Liver (tissue), 3 donors: ENCODE measurements at regions not wholly inside any gene's neighbourhood (a gene's known extent, or its start where the extent isn't known, plus 50 kb on each side); places are given as distances from the start of the nearest gene placed in this dataset.

Source experiments
- CTCF ChIP-seq: fragments of 150-350 bp; IDR thresholded peaks from 2 replicates; pipeline ENCODE4 v1.5.1; 2017; ENCODE audit warnings: improper control_type of control experiment, low read depth, low read length; ENCODE audit not compliant: missing input control
- MAX ChIP-seq: IDR thresholded peaks from 2 replicates; pipeline ENCODE4 v1.6.1; 2016; ENCODE audit warnings: antibody characterized with exemption
- REST ChIP-seq: IDR thresholded peaks from 2 replicates; pipeline ENCODE4 v1.6.1; 2016; ENCODE audit warnings: antibody characterized with exemption, mild to moderate bottlenecking
- RXRA ChIP-seq, 2 donors: IDR thresholded peaks; 2 replicates each; pipeline ENCODE4 v1.6.1; 2017 to 2018; ENCODE audit warnings: antibody characterized with exemption in 2 of 2, mild to moderate bottlenecking in 1 of 2
- TAF1 ChIP-seq: conservative IDR thresholded peaks from 2 replicates; pipeline ENCODE4 v1.6.1; 2016; ENCODE audit warnings: antibody characterized with exemption, mild to moderate bottlenecking
- YY1 ChIP-seq: IDR thresholded peaks from 2 replicates; pipeline ENCODE4 v1.6.1; 2016; ENCODE audit warnings: antibody characterized with exemption, mild to moderate bottlenecking
- ZBTB33 ChIP-seq: IDR thresholded peaks from 2 replicates; pipeline ENCODE4 v1.6.1; 2016; ENCODE audit warnings: antibody characterized with exemption
- donor health status: healthy.
- donor health status: healthy.

GRCh38 chr11:129251067-129251466, 58.9 kb upstream of the ARHGAP32 start:
- TF ChIP-seq CTCF, result no peak
- no peak for TF ChIP-seq MAX
- no peak for TF ChIP-seq RXRA (IDR thresholded peaks at IDR 0.05)
- TF ChIP-seq REST, result no peak
- TF ChIP-seq TAF1, result no peak
- no peak for TF ChIP-seq YY1
- no peak for TF ChIP-seq ZBTB33
